ENCODE measurements at regions not wholly inside any gene's neighbourhood (a gene's known extent, or its start where the extent isn't known, plus 50 kb on each side); places are given as distances from the start of the nearest gene placed in this dataset.
"Not testable (repeated sequence)": the region's sequence is repeated elsewhere in the genome, so short reads cannot be mapped to it uniquely, and the experiment has no call there.

GRCh38 chr15:91413142-91413541 lies 313.1 kb downstream of the SV2B start:
- Histone ChIP-seq H3K27me3 (ENCODE audit: insufficient read depth, low read length) (no peaks in the 10 kb centered on the region), H3K4me3 (ENCODE audit: insufficient read depth, low read length) (no peak overlapping the region), H3K4me2 (ENCODE audit: insufficient read depth, low read length) (no peak overlapping the region), H3K4me1 (ENCODE audit: insufficient read depth, low read length) (peaks cover 6% of the 10 kb centered on the region), H2AFZ (ENCODE audit: low read length) (no peak overlapping the region), H4K20me1 (ENCODE audit: insufficient read depth, low read length) (no peaks in the 10 kb centered on the region), H3K27ac (ENCODE audit: low read depth, low read length) (no peak overlapping the region), H3K9me3 (ENCODE audit: low read depth, low read length) (no peaks in the 10 kb centered on the region), H3K79me2 (ENCODE audit: insufficient read depth, low read length) (no peaks in the 10 kb centered on the region), H3K36me3 (ENCODE audit: insufficient read depth, low read length) (no peaks in the 10 kb centered on the region)
- no peak for DNase-seq (ENCODE audit: insufficient read length, low spot score, missing footprints)
- TF ChIP-seq CTCF (IDR thresholded peaks at IDR 0.05; ENCODE audit: extremely low read depth, low read depth, low read length) = no peak

GRCh38 chr15:91414124-91414523 lies 314.1 kb downstream of the SV2B start:
- H3K79me2 ChIP-seq (ENCODE audit: insufficient read depth, low read length) = no peaks in the 10 kb centered on the region
- H3K27ac ChIP-seq (ENCODE audit: low read depth, low read length) = no peak overlapping the region
- no peaks in the 10 kb centered on the region for H4K20me1 ChIP-seq (ENCODE audit: insufficient read depth, low read length)
- TF ChIP-seq CTCF (IDR thresholded peaks at IDR 0.05; ENCODE audit: extremely low read depth, low read depth, low read length) = no peak
- H3K4me3 ChIP-seq (ENCODE audit: insufficient read depth, low read length) = no peak overlapping the region
- H3K27me3 ChIP-seq (ENCODE audit: insufficient read depth, low read length) = no peaks in the 10 kb centered on the region
- DNase-seq (ENCODE audit: insufficient read length, low spot score, missing footprints) = no peak
- no peak overlapping the region for H3K4me2 ChIP-seq (ENCODE audit: insufficient read depth, low read length)
- H2AFZ ChIP-seq (ENCODE audit: low read length) = no peak overlapping the region
- no peaks in the 10 kb centered on the region for H3K9me3 ChIP-seq (ENCODE audit: low read depth, low read length)
- no peaks in the 10 kb centered on the region for H3K36me3 ChIP-seq (ENCODE audit: insufficient read depth, low read length)
- peaks cover 6% of the 10 kb centered on the region for H3K4me1 ChIP-seq (ENCODE audit: insufficient read depth, low read length)

- not testable (repeated sequence) for H3K27ac ChIP-seq (ENCODE audit: low read depth, low read length); H3K79me2 ChIP-seq (ENCODE audit: insufficient read depth, low read length); H3K27me3 ChIP-seq (ENCODE audit: insufficient read depth, low read length); H3K4me3 ChIP-seq (ENCODE audit: insufficient read depth, low read length); DNase-seq (ENCODE audit: insufficient read length, low spot score, missing footprints); H3K9me3 ChIP-seq (ENCODE audit: low read depth, low read length); H4K20me1 ChIP-seq (ENCODE audit: insufficient read depth, low read length); H3K4me1 ChIP-seq (ENCODE audit: insufficient read depth, low read length); H3K4me2 ChIP-seq (ENCODE audit: insufficient read depth, low read length); H3K36me3 ChIP-seq (ENCODE audit: insufficient read depth, low read length); H2AFZ ChIP-seq (ENCODE audit: low read length)
Observed at GRCh38 chr15:91415258-91415657, 315.2 kb downstream of the SV2B start.

GRCh38 chr15:91420689-91421088 lies 320.6 kb downstream of the SV2B start:
- Histone ChIP-seq H2AFZ (ENCODE audit: low read length) (no peak overlapping the region), H3K27me3 (ENCODE audit: insufficient read depth, low read length) (no peaks in the 10 kb centered on the region), H3K36me3 (ENCODE audit: insufficient read depth, low read length) (no peaks in the 10 kb centered on the region), H3K4me3 (ENCODE audit: insufficient read depth, low read length) (no peak overlapping the region), H3K27ac (ENCODE audit: low read depth, low read length) (no peak overlapping the region), H3K79me2 (ENCODE audit: insufficient read depth, low read length) (no peaks in the 10 kb centered on the region), H3K4me2 (ENCODE audit: insufficient read depth, low read length) (no peak overlapping the region), H3K9me3 (ENCODE audit: low read depth, low read length) (no peaks in the 10 kb centered on the region), H4K20me1 (ENCODE audit: insufficient read depth, low read length) (no peaks in the 10 kb centered on the region), H3K4me1 (ENCODE audit: insufficient read depth, low read length) (no peaks in the 10 kb centered on the region)
- no peak for TF ChIP-seq CTCF (IDR thresholded peaks at IDR 0.05; ENCODE audit: extremely low read depth, low read depth, low read length)
- DNase-seq (ENCODE audit: insufficient read length, low spot score, missing footprints) = no peak

- H3K4me2 ChIP-seq (ENCODE audit: insufficient read depth, low read length) = no peak overlapping the region
- TF ChIP-seq CTCF (IDR thresholded peaks at IDR 0.05; ENCODE audit: extremely low read depth, low read depth, low read length) = no peak
- H4K20me1 ChIP-seq (ENCODE audit: insufficient read depth, low read length) = no peaks in the 10 kb centered on the region
- H3K79me2 ChIP-seq (ENCODE audit: insufficient read depth, low read length) = no peaks in the 10 kb centered on the region
- no peak overlapping the region for H2AFZ ChIP-seq (ENCODE audit: low read length)
- no peaks in the 10 kb centered on the region for H3K4me1 ChIP-seq (ENCODE audit: insufficient read depth, low read length)
- H3K27me3 ChIP-seq (ENCODE audit: insufficient read depth, low read length) = no peaks in the 10 kb centered on the region
- no peaks in the 10 kb centered on the region for H3K9me3 ChIP-seq (ENCODE audit: low read depth, low read length)
- no peak overlapping the region for H3K27ac ChIP-seq (ENCODE audit: low read depth, low read length)
- no peak for DNase-seq (ENCODE audit: insufficient read length, low spot score, missing footprints)
- no peaks in the 10 kb centered on the region for H3K36me3 ChIP-seq (ENCODE audit: insufficient read depth, low read length)
- H3K4me3 ChIP-seq (ENCODE audit: insufficient read depth, low read length) = no peak overlapping the region
Observed at GRCh38 chr15:91422797-91423196, 322.7 kb downstream of the SV2B start.
